Right kidney (tissue), 1 donor: ENCODE measurements at regions not wholly inside any gene's neighbourhood (a gene's known extent, or its start where the extent isn't known, plus 50 kb on each side); places are given as distances from the start of the nearest gene placed in this dataset.
"Not testable (repeated sequence)": the region's sequence is repeated elsewhere in the genome, so short reads cannot be mapped to it uniquely, and the experiment has no call there.

Experiments
- DNase-seq: peaks from one replicate; pipeline ENCODE4 v3.0.0-alpha.2; 2016

GRCh38 chr10:83522456-83522855 is 616.9 kb upstream of the GHITM start:
- DNase-seq: no peak

- no peak for DNase-seq
Measured at GRCh38 chr10:83522881-83523386, 616.4 kb upstream of the GHITM start.

- no peak for DNase-seq
Measured at GRCh38 chr10:83527934-83528333, 611.4 kb upstream of the GHITM start.

- DNase-seq: no peak
Measured at GRCh38 chr10:83533290-83533689, 606.0 kb upstream of the GHITM start.

- DNase-seq: no peak
Measured at GRCh38 chr10:83536426-83536825, 602.9 kb upstream of the GHITM start.

GRCh38 chr10:83538047-83538446 is 601.3 kb upstream of the GHITM start:
- no peak for DNase-seq

- DNase-seq: no peak
Measured at GRCh38 chr10:83539528-83540308, 599.6 kb upstream of the GHITM start.

GRCh38 chr10:83541046-83541445 is 598.3 kb upstream of the GHITM start:
- no peak for DNase-seq

- peak; percentile 38 for DNase-seq
Measured at GRCh38 chr10:83542774-83543411, 596.4 kb upstream of the GHITM start.

- no peak for DNase-seq
Measured at GRCh38 chr10:83543691-83544462, 595.4 kb upstream of the GHITM start.

GRCh38 chr10:83545901-83546391 is 593.4 kb upstream of the GHITM start:
- DNase-seq: peak; percentile 41

- not testable (repeated sequence) for DNase-seq
Measured at GRCh38 chr10:83551190-83551589, 588.1 kb upstream of the GHITM start.

GRCh38 chr10:83553366-83553765 is 585.9 kb upstream of the GHITM start:
- no peak for DNase-seq

- no peak for DNase-seq
Measured at GRCh38 chr10:83555264-83555663, 584.0 kb upstream of the GHITM start.

GRCh38 chr10:83562381-83562780 is 576.9 kb upstream of the GHITM start:
- DNase-seq: no peak

- no peak for DNase-seq
Measured at GRCh38 chr10:83564889-83565588, 574.3 kb upstream of the GHITM start.

GRCh38 chr10:83572036-83572435 is 567.3 kb upstream of the GHITM start:
- DNase-seq: no peak

GRCh38 chr10:83574770-83575169 is 564.5 kb upstream of the GHITM start:
- DNase-seq: no peak

- DNase-seq: no peak
Measured at GRCh38 chr10:83577421-83577820, 561.9 kb upstream of the GHITM start.

- no peak for DNase-seq
Measured at GRCh38 chr10:83580373-83581012, 558.8 kb upstream of the GHITM start.

GRCh38 chr10:83582407-83583095 is 556.8 kb upstream of the GHITM start:
- DNase-seq: no peak
